SKM-1 treated with dmso at 0.1 percent for 144 hours (cell line): ENCODE measurements at regions not wholly inside any gene's neighbourhood (a gene's known extent, or its start where the extent isn't known, plus 50 kb on each side); places are given as distances from the start of the nearest gene placed in this dataset.

ENCODE experiments used
- DNase-seq: peaks from one replicate; lab custom pipeline; 2025; ENCODE audit not compliant: unreplicated experiment; lab: John Stamatoyannopoulos, UW

GRCh38 chr7:16320099-16320660 is 101.2 kb downstream of the CRPPA start:
- DNase-seq: no peak

- no peak for DNase-seq
Measured at GRCh38 chr7:16318989-16319915, 102.1 kb downstream of the CRPPA start.

DNA sequence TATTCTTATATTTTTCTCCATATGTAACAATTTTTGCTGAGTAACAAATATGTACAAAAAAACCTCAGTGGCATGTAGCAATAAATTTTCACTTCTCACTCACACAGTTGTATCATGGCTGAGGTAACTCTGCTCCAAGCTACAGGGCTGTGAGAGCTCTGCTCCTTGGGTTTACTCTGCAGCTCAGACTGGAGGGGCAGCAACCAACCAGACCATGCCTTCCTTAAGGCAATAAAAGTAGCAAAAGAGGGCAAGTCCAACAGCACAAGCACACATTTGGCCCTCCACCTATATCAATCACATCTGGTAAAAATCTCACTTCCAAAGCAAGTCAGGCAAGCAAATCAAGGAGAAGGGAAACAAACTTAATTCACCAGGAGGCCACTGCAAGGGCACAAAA is 102.9 kb downstream of the CRPPA start:
- no peak for DNase-seq

DNA sequence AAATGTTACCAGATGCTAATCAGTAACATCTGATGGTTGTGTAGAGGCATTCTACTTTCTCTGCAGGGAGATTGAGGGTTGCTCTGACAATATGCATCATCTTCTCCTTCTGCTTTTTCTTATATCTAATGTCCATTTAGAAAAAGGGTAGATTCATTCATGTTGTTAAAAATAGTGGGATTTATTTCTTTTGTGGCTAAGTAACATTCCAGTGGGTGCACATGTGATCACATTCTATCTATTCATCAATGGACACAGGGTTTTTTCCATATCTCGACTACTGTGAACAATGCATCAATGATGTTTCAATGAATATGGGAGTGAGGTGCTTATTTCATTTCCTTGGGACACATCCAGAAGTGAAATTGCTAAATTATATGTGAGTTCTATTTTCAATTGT is 103.9 kb downstream of the CRPPA start:
- DNase-seq: no peak

GRCh38 chr7:16315280-16315679 is 106.1 kb downstream of the CRPPA start:
- no peak for DNase-seq

DNA sequence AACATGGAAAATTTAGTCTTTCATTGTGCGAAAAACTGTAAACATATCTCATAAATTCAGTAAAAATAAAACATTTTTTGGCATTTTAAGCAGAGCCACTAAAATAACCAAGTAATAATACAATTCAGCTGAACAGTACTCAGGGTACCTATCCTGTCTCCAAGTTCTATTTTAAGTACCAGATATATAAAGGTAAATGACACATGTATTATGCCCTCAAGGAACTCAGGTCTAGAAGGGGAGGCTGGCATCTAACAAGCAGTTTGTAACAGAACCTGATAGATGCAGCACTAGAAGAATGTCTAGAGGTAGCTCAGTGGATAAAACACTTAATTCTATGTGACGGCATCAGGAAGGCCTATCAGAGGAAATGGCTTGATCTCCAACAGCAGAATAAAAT is 112.2 kb downstream of the CRPPA start:
- DNase-seq: no peak

DNA sequence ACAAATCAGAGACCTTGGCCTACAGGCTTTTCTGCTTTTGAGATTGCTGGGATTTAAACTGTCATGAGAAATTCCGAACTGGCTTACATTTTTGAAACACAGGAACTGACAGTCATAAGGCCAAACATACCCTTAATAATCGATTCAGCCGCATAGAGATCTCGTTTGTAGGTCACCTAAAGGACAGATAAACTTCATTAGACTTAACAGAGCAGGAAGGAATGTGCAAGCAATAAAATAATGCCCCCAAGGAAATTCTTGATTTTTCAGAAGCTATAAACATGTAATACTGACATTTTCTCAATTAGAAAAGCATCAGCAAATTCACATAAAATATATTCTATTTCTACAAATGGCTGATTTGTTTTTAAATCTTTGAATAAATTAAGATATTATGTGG is 120.0 kb downstream of the CRPPA start:
- no peak for DNase-seq

DNA sequence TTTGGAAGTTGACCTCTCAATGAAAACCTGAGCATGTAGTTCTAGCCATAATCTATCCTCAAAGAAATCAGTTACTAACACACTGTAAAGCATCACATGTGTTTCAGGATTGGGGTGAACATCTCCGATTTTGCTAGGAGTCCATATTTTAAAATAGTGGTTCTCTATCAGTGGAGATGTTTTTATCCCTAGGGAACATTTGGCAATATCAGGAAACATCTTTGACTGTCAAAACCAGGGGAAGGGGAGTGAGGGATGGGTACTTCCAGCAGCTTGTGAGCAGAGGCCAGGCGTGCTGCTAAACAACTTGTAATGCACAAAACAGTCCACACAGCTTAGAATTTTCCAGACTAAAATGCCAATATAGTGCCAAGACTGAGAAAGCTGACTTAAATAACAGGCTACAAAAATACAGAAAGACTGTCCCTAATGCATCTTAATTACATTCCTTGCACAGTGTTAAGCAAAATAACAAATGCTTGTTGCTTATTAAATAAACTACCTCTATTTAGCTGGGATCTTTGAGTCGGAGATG is 120.9 kb downstream of the CRPPA start:
- DNase-seq: no peak

DNA sequence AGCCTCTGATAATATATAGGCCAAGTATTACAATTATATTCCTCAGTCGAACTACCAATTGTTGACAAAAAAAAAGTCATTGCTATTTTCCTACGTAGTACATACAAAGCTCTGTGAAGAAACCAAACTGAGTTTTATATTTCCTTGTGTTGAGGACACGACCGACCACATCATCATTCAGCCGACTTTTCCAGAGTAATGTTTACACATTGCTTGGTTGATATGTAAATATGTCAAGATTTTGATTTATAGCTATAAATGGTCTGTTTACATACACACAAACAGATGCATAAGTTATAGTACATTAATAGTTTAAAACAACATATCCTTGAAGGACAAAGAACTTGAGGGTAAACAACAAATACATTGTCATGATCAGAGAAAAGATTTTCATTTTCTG is 121.5 kb downstream of the CRPPA start:
- no peak for DNase-seq

DNA sequence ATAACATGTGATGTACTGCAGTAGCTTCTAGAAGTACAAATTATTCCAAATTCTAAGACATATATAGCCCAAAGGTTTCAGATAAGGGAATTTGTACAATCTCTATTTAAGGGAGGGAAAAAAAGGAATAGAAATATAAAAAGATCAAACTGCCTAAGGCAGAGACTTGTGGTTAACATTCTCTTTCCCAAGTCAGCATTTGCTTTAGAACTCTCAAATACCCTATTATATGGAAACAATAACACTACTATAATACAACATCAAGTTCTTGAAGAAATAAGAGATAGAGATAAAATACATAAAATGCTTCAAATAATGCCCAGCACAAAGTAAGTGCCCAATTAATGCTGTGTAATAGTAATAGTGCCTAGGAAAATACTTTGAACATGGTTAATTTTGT is 123.1 kb downstream of the CRPPA start:
- DNase-seq: no peak

GRCh38 chr7:16295558-16295957 is 125.8 kb downstream of the CRPPA start:
- DNase-seq: no peak

GRCh38 chr7:16293669-16294425 is 127.5 kb downstream of the CRPPA start:
- no peak for DNase-seq

GRCh38 chr7:16284581-16284980 is 136.8 kb downstream of the CRPPA start:
- DNase-seq: no peak

- no peak for DNase-seq
Measured at GRCh38 chr7:16278167-16278787, 143.1 kb downstream of the CRPPA start.

- DNase-seq: no peak
Measured at GRCh38 chr7:16271990-16272665, 149.2 kb downstream of the CRPPA start.

DNA sequence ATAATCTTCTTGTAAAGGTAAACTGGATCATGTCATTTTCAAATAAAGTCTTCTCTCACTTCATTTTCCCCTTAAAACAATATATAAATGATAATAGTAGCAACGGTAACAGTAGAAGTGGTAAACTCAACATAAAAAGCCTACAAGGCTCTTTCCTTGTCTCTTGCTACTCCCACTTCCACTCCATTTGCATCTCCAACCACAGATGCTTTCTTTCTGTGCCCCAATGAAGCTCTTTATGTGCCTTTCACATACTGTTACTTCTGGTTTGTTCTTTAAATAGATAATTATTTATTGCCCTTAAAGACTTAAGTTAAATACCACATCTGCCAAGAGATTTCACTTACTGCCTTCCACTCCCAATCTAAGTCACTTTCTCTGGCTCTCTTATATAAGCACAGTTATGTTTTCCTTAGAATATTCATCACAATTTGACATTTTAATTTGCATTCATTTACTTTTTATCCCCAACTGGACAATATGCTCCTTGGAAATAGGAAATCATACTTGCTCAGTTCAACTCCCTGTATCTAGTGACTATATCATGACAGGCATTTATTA is 149.9 kb downstream of the CRPPA start:
- DNase-seq: no peak

- DNase-seq: no peak
Measured at GRCh38 chr7:16270844-16271243, 150.5 kb downstream of the CRPPA start.

GRCh38 chr7:16268821-16269768 is 152.2 kb downstream of the CRPPA start:
- no peak for DNase-seq
